K562 (cell line): ENCODE measurements at regions not wholly inside any gene's neighbourhood (a gene's known extent, or its start where the extent isn't known, plus 50 kb on each side); places are given as distances from the start of the nearest gene placed in this dataset.

Experiments
- ATAC-seq: fragments of 200-7000 bp; cut with Tn5 transposase; 3 replicates; pipeline ENCODE4 v1.9.1; 2020; ENCODE audit warnings: moderate library complexity
- BruUV-seq: library from RNA; stranded (reverse); fragments of 400-500 nt; replicated peaks from 2 replicates; lab custom pipeline; 2021; lab: Mats Ljungman, UMichigan
- CTCF ChIA-PET: fragments of 300-600 bp; formaldehyde crosslinking; extraction: SDS; loops from one replicate; lab custom pipeline; 2021; ENCODE audit warnings: low intra/inter-chr PET ratio; lab: Yijun Ruan, JAX
- POLR2A ChIA-PET: fragments of 300-600, 350-650 bp; sonication (Branson Sonifier 250); formaldehyde crosslinking; extraction: SDS; loops from one replicate; lab custom pipeline; 2021; ENCODE audit warnings: antibody characterized with exemption, inconsistent platforms; lab: Yijun Ruan, JAX
- DNase-seq, 4 experiments: peaks; one replicate each; pipeline versions ENCODE4 v3.0.0 to v3.0.0-alpha.2; 2011 to 2018; ENCODE audit warnings: low spot score in 3 of 4, mixed read lengths in 3 of 4; ENCODE audit errors: extremely low read depth in 1 of 4
- FAIRE-seq: peaks from 2 replicates; lab custom pipeline; 2011; peaks lifted over from hg19 to GRCh38; lab: Jason Lieb, UNC
- H2AFZ ChIP-seq: 2 replicates; pipeline ENCODE4 v1.6.0; 2011; ENCODE audit warnings: low read depth, low read length, control low read depth, inconsistent platforms
- H3K27ac ChIP-seq: fragments of 200-600 bp; 3 replicates; pipeline ENCODE4 v1.8.0; 2011; ENCODE audit warnings: low read depth, mild to moderate bottlenecking, control low read depth, inconsistent platforms, low read length, moderate library complexity, mixed read lengths; ENCODE audit errors: extremely low read depth
- H3K27me3 ChIP-seq, 2 experiments: fragments of 300-600 bp in 1 of 2; 2 replicates in 1 of 2; 3 replicates in 1 of 2; pipeline versions ENCODE4 v1.6.0 to v1.8.0; 2011; ENCODE audit warnings: inconsistent platforms in 2 of 2, low read length in 2 of 2, mild to moderate bottlenecking in 1 of 2, mixed read lengths in 1 of 2, moderate library complexity in 1 of 2; ENCODE audit not compliant: control insufficient read depth in 2 of 2, insufficient read depth in 2 of 2
- H3K36me3 ChIP-seq: fragments of 300-600 bp; 3 replicates; pipeline ENCODE4 v1.8.0; 2011; ENCODE audit warnings: mild to moderate bottlenecking, low read length, inconsistent platforms; ENCODE audit not compliant: control insufficient read depth, insufficient read depth
- H3K4me1 ChIP-seq, 2 experiments: fragments of 200-600 bp in 1 of 2; replicated peaks in 1 of 2; 2 replicates in 1 of 2; 3 replicates in 1 of 2; pipeline versions ENCODE4 v1.5.1 to v1.8.0; 2011; ENCODE audit warnings: inconsistent platforms in 2 of 2, low read length in 2 of 2, mild to moderate bottlenecking in 1 of 2, mixed read lengths in 1 of 2, moderate library complexity in 1 of 2; ENCODE audit not compliant: control insufficient read depth in 2 of 2, insufficient read depth in 2 of 2
- H3K4me2 ChIP-seq: 2 replicates; pipeline ENCODE4 v1.6.1; 2011; ENCODE audit warnings: low read length, control low read depth, inconsistent platforms, mixed read lengths; ENCODE audit not compliant: insufficient read depth
- H3K4me3 ChIP-seq: fragments of 200-600 bp; sonication (generic), shearing (Covaris generic); 2 replicates; pipeline ENCODE4 v1.5.1; 2016; ENCODE audit warnings: control low read depth, inconsistent platforms
- H3K79me2 ChIP-seq: fragments of 200-600 bp; 3 replicates; pipeline ENCODE4 v1.8.0; 2011; ENCODE audit warnings: low read length, inconsistent platforms; ENCODE audit not compliant: control insufficient read depth, insufficient read depth
- H3K9ac ChIP-seq, 2 experiments: 2 replicates each; pipeline versions ENCODE4 v1.6.0 to v1.6.1; 2011; ENCODE audit warnings: low read depth in 2 of 2, low read length in 2 of 2, control low read depth in 1 of 2, inconsistent platforms in 1 of 2, mild to moderate bottlenecking in 1 of 2, mixed read lengths in 1 of 2; ENCODE audit not compliant: insufficient read depth in 1 of 2
- H3K9me1 ChIP-seq: one replicate; pipeline ENCODE4 v1.6.0; 2011; ENCODE audit warnings: inconsistent platforms, mild to moderate bottlenecking, low read length, moderate library complexity; ENCODE audit not compliant: control insufficient read depth, insufficient read depth
- H3K9me3 ChIP-seq: replicated peaks from 2 replicates; pipeline ENCODE4 v1.5.1; 2011; ENCODE audit warnings: low read depth, low read length, inconsistent platforms; ENCODE audit not compliant: control insufficient read depth, insufficient read depth
- H4K20me1 ChIP-seq: replicated peaks from 2 replicates; pipeline ENCODE4 v1.6.1; 2011; ENCODE audit warnings: low read length, inconsistent platforms, mixed read lengths; ENCODE audit not compliant: control insufficient read depth, insufficient read depth
- CC2D1A ChIP-seq: fragments of 450-650 bp; IDR thresholded peaks from 2 replicates; pipeline ENCODE4 v1.6.1; 2017; ENCODE audit warnings: mild to moderate bottlenecking
- PCBP2 ChIP-seq: fragments of 200-400 bp; formaldehyde crosslinking; IDR thresholded peaks from 2 replicates; pipeline ENCODE4 v1.6.1; 2018; ENCODE audit warnings: low read length, low read depth, mild to moderate bottlenecking, moderate library complexity; ENCODE audit not compliant: poor library complexity, severe bottlenecking
- RBFOX2 ChIP-seq: fragments of 200-400 bp; formaldehyde crosslinking; IDR thresholded peaks from 2 replicates; pipeline ENCODE4 v1.6.1; 2017; ENCODE audit warnings: low read depth, mild to moderate bottlenecking, low read length, moderate library complexity
- RBM25 ChIP-seq: fragments of 200-400 bp; formaldehyde crosslinking; IDR thresholded peaks from 2 replicates; pipeline ENCODE4 v1.6.1; 2018; ENCODE audit warnings: low read length, low read depth, moderate library complexity; ENCODE audit not compliant: severe bottlenecking
- SRSF1 ChIP-seq: fragments of 200-400 bp; formaldehyde crosslinking; IDR thresholded peaks from 2 replicates; pipeline ENCODE4 v1.6.1; 2017; ENCODE audit warnings: mild to moderate bottlenecking, low read depth, low read length, moderate library complexity
- TCFL5 ChIP-seq: fragments of 250-450 bp; sonication (Bioruptor Pico); conservative IDR thresholded peaks from 2 replicates; pipeline ENCODE4 v1.6.1; 2021; ENCODE audit warnings: mild to moderate bottlenecking, moderate library complexity, matching md5 sums
- THRAP3 ChIP-seq: fragments of 450-650 bp; IDR thresholded peaks from 2 replicates; pipeline ENCODE4 v1.6.1; 2016; ENCODE audit warnings: mild to moderate bottlenecking, inconsistent platforms, borderline replicate concordance
- WGBS: fragments of 100-300 bp; shearing (Covaris generic); methylation state at CpG from one replicate; pipeline ENCODE4 v1.1.6; 2016; ENCODE audit warnings: low coverage, mixed read lengths; ENCODE audit not compliant: insufficient coverage; ENCODE audit errors: missing lambda C conversion rate; 5-methylcytosine and 5-hydroxymethylcytosine counted together
- in situ Hi-C: fragments of 300-500 bp; cut with MboI; formaldehyde crosslinking; loops from 4 replicates; pipeline ENCODE4 v1.15.0; 2018; ENCODE audit warnings: inconsistent platforms, mixed read lengths
- intact Hi-C: fragments of 100-400 bp; cut with micrococcal nuclease; formaldehyde crosslinking; loops from 2 replicates; pipeline ENCODE4 v1.14.2; 2022
- TF ChIP-seq, protein P1 (sequence below): fragments of 250-450 bp; sonication (Bioruptor Pico); IDR thresholded peaks from 2 replicates; pipeline ENCODE4 v1.4.0; 2020; ENCODE audit warnings: borderline replicate concordance

DNA sequence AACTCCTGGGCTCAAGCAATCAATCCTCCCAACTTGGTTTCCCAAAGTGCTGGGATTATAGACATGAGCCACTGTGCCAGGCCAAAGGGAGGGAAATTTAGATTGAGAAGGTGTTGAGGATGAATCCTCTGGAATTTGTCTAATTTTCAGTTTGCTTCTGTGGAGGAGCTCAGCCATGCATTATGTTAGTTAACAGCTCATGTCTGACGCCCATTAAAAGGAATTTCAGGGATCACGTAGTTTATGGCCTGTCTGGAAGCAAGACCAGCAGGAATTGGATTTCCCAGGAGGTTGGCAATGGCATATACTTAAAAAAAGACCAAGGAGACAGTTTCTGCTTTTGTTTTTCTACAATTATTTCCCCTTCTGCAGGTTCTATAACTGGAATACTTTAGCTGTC, 165.7 kb downstream of the OTUD1 start:
- Histone ChIP-seq H3K9me3 (no peaks in the 10 kb centered on the region), H3K36me3 (no peaks in the 10 kb centered on the region), H3K27ac (no peak overlapping the region), H3K4me3 (no peak overlapping the region), H3K9me1 (no peaks in the 10 kb centered on the region), H3K9ac (no peak overlapping the region), H4K20me1 (no peaks in the 10 kb centered on the region), H3K27me3 (no peaks in the 10 kb centered on the region), H3K4me2 (no peak overlapping the region), H2AFZ (no peak overlapping the region), H3K79me2 (no peaks in the 10 kb centered on the region), H3K4me1 (no peaks in the 10 kb centered on the region)
- BruUV-seq = no TSS peak
- ChIA-PET CTCF (no interaction called here), POLR2A (interaction anchor here (0.6 kb wide), 1 partner anchor 1869 kb away, joined by 3 read pairs; no protein-coding TSS in a partner anchor)
- ATAC-seq (no peak), FAIRE-seq (no peak), DNase-seq (no peak)
- 0% methylated on average over 2 of the region's 2 CpGs for WGBS
- TF ChIP-seq CC2D1A (no peak), RBM25 (no peak), PCBP2 (no peak), RBFOX2 (no peak), TCFL5 (no peak), THRAP3 (no peak), SRSF1 (no peak)
- TF ChIP-seq, protein P1, sequence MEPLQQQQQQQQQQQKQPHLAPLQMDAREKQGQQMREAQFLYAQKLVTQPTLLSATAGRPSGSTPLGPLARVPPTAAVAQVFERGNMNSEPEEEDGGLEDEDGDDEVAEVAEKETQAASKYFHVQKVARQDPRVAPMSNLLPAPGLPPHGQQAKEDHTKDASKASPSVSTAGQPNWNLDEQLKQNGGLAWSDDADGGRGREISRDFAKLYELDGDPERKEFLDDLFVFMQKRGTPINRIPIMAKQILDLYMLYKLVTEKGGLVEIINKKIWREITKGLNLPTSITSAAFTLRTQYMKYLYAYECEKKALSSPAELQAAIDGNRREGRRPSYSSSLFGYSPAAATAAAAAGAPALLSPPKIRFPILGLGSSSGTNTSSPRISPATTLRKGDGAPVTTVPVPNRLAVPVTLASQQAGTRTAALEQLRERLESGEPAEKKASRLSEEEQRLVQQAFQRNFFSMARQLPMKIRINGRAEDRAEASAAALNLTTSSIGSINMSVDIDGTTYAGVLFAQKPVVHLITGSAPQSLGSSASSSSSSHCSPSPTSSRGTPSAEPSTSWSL (CRISPR knock-in tag) = no peak
- in situ Hi-C loops (no loop called here), intact Hi-C loops (no loop called here)
